HG02973 (cell line): ENCODE measurements at regions not wholly inside any gene's neighbourhood (a gene's known extent, or its start where the extent isn't known, plus 50 kb on each side); places are given as distances from the start of the nearest gene placed in this dataset.

Experiments used
- ATAC-seq: cut with Tn5 transposase; IDR thresholded peaks from one replicate; pipeline ENCODE4 v1.9.1; 2021; ENCODE audit warnings: moderate library complexity; ENCODE audit not compliant: unreplicated experiment

- ATAC-seq, result no peak
Observed at GRCh38 chr18:56038171-56039030, 450.4 kb upstream of the TCF4 start.

DNA sequence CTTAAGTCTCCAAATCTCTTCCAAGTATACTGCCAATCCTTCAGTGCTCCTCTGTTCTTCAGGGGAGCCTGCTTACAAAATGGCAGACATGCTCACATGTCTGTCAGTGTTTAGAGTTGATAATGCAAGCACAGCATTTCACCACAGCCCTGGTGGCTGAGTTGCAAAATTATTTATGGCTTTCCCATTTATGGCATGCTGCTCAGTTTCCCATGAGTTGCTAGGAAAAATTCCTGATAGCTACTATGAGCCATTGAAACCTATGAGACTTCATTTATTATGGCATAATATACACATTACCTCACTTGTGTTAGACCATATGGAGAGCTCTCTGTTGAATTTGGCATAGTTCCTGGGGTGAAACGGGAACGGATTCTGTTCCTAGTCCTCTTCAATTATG lies 448.7 kb upstream of the TCF4 start:
- ATAC-seq, result no peak

DNA sequence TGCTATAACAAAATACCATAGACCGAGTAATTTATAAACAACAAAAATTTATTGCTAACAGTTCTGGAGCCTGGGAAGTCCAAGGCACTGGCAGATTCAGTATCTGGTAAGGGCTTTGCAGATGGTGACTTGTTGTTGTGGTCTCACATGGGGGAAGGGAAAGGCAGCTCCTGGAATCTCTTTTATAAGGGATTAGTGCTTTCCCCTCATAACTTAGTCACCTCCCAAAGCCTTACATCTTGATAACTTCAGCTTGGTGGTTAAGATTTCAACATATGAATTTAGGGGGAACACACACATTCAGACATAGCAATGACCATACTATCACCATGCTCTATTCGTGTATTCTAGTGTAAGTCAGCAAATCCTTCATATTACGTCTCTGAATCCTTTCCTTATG lies 447.6 kb upstream of the TCF4 start:
- no peak for ATAC-seq

- ATAC-seq, result no peak
Observed at GRCh38 chr18:56034949-56035348, 447.0 kb upstream of the TCF4 start.

GRCh38 chr18:56030060-56030459 lies 442.1 kb upstream of the TCF4 start:
- no peak for ATAC-seq

GRCh38 chr18:56028514-56028913 lies 440.5 kb upstream of the TCF4 start:
- ATAC-seq, result no peak

GRCh38 chr18:56026509-56026908 lies 438.5 kb upstream of the TCF4 start:
- ATAC-seq, result no peak

DNA sequence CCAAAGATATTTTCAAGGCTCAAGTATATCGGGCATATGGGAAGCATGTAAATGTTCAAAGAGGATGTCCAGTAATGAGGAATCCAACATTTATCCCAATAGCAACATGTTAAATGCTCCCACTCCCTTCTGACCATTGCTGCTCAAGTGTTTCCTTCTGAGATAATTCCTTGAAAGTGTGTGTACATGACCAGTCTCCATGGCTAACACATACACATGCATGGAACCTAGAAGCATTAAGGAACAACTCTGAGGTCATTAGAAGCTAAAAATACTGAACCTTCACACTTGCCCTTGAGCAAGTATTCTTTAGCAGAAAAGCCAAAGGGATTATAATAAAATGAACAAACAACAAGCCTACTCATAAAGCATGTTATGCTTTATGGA lies 433.8 kb upstream of the TCF4 start:
- no peak for ATAC-seq

DNA sequence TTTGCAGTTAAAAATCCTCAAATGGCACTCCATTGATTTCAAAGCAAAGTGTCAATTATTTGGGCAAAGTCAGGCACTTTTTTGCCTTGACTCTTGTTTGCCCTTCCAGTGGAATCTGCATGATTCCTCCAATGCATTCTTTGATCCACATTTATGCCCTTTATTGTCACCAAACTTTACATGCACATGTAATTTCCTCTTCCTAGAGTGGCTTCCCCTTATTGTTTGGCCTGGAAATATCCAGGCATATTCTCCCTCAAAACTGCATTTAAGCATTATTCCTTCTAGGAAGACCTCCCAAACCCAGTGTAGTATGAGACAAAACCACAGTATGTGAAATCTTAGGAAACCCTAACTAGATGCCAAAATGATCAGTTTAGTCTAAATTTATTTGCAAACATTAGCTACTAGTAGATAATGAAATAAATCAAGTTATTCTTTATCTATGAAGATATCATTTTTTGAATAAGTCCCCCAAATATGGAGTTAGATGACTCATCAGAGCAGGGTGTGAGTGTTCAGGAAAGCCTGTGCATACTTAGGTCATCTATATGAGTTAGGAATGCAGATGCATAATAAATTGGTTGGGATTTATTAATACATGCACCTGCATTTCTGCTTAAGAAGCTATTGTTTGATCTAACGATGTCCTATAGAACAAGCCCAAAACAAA lies 433.3 kb upstream of the TCF4 start:
- ATAC-seq, result no peak

GRCh38 chr18:56019908-56020307 lies 431.9 kb upstream of the TCF4 start:
- ATAC-seq, result no peak

DNA sequence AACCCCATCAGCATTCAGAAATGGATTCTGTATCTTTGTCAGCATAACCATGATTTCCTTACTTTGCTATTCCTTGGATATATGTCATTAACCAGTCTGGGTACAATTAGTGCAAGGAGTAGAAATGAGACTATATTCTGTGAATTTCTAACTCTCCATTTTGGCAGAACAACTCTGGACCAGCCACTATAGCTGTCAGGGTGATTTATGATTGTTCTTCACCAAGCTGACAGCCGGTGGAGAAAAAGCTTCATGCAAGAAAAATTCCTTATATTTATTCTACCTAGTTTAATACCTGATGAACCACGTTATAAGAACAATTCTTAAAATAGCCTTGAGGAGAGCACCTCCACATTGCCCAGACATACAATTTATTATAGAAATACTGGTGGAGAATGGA lies 431.2 kb upstream of the TCF4 start:
- ATAC-seq, result no peak

DNA sequence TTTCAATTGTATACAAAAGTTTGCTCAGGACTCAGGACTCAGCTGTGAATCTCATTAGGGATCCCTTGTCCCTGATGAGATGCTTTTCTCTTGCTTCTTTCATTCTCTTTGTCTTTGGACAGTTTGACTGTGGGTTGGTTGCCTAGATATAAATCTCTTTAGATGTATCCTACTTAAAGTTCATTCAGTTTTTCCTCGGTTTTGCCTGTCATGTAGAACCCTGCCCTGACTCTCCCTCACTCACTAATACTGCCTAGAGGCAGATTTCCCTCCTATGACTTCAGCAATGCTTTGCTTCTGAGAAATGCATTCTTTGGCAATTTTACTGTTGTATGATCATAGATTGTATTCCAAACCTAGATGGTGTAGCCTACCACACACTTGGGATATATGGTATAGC lies 421.4 kb upstream of the TCF4 start:
- no peak for ATAC-seq

DNA sequence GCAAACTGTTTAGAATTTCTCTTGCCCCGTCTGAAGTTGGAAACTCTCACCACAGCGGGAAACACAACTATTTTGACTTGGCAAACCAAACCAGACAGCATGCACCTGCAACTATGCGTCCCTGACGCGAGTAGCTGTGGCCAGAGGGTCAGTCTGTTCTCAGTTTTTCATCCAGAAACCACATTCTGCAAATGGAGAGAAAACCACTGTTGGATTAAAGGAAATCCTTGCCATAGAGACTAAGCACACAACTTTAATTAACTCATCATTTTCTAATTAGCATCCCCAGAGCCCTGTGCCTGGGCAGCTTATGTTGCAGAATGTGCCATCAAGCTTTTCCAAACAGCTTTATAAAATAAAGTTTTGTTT lies 415.7 kb upstream of the TCF4 start:
- ATAC-seq, result no peak

DNA sequence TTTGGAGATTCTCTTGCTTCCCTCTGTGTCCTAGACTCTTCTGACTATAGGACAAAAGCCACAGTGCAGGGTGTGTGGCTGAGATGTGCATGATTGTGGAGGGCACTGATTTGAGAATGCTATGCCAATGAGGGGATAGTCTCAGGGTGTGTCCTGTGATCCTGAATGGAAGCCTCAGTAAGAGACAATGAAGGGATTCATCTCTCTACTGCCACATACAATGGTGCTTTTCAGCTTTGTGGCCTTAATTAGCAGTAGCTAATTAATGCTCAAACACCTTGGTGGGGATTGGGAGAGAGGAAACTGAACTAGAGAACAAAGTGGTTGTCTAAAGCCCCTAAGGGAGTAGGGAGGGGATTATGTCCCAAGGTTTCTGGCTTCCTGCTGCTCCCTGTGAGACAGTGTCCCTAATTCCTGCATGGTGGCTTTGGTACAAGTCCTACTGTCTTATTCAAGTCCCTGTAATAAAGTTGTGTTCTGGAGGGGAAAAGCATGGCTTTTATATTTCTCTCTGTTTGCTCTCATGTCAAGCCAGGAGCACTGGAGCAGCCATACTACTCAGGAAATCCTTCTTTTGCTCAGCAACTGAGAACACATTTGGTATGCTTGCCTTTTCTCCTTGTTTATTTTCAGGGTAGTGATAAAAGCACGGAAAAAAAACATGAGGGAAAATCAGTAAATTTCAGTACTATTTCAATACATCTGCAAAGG lies 415.2 kb upstream of the TCF4 start:
- no peak for ATAC-seq

DNA sequence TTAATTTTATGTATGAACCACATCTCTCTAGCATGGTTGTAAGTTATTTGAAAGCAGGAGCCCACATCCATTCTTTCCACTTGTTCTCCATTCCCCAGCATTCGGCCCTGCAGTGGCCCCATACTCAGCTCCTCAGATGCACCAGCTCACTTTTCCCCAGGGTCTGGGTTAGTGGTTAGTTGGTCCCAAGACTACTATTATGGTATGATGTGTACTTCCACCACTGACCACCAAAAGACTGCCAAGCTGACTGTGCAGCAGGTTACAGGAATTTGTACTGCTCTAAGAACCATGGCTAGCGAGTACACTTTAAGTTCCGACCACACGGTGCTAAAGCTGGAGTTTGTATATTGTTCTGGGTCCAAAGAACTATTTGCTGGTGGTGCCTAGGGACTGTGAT lies 413.6 kb upstream of the TCF4 start:
- no peak for ATAC-seq

GRCh38 chr18:56000041-56000440 lies 412.0 kb upstream of the TCF4 start:
- no peak for ATAC-seq

DNA sequence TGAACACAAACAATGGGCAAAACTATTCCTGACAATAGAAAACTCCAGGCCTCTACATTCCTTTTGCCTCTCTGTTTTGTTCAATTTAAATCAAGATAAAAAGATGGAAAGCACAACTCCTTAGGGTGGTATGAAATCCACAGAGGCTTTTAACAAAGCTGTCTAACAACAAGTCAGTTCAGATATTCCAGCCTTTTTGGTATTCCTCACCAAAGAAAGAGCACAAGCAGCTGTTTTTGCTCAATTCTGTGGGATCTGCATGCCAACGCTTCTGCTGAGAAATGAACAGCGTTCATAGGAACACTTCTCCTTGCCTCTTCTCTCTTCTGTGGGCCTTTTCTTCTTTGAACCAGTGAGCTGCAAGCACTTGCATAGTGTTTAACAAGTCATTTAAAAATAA lies 411.6 kb upstream of the TCF4 start:
- no peak for ATAC-seq

DNA sequence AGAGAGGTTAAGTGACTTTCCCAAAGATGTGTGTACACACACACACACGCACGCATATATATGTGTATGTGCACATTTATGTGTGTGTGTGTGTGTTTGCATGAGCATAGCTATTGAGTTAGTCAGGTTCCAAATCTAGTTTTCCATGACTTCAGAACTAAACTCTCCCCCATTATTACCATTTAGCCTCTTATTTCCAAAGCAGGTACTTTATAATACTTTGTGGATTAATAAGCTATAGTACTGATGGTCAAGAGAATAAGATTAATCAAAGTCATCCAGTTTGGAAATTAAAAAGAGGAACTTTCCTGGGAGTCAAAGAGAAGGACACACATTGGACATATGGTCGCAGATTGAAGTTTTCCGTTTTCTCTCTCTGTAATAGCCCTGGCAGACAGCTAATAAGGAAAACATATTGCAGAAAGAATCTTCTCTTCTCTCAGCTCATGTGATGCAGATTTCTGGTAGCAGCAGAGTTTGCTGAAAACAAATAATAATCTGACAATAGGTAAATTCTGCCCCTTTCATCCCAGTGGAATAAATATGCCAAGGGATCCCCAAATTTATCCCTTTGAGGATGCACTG lies 410.9 kb upstream of the TCF4 start:
- ATAC-seq, result no peak

DNA sequence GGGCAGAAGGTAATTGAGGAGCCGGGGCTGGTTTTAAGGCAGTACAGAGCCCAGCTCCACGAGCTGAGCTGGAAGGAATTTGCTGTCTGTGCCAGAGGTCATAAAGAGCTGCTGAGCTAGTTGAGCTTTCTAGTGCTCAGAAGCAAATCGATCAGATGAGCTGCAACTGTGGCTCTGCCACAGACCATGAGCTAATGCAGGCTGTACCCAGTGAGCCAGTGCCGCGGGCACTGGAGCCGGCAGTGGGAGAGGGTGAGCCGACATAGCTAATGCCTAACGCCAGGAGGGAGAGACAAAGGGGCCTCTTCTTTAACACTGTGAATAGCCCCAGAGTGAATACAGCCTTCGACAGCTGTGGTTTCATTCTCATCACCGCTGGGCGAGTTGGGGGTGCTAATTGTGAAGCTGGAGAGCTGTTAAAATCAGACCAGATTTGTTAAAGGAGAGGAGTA lies 410.1 kb upstream of the TCF4 start:
- ATAC-seq, result no peak

DNA sequence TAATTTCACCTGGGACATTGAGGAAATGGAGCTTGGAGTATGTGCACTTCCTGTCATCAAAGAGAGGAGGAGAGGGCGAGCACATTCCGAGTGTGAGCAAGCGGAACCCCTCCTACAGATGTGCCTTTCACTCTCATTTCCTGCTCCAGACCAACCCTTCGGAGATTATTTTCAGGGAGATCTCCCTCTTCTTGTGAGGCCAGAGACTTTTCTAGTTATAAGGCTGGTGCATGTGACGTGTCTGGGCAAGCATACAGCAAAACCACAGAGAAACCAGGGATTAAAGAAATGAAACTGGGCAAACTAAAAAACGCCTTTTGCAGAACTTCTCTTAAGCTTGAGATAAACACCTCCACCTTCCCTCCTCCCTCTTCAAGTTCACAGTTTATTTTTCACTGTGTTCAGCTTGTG lies 409.2 kb upstream of the TCF4 start:
- no peak for ATAC-seq

DNA sequence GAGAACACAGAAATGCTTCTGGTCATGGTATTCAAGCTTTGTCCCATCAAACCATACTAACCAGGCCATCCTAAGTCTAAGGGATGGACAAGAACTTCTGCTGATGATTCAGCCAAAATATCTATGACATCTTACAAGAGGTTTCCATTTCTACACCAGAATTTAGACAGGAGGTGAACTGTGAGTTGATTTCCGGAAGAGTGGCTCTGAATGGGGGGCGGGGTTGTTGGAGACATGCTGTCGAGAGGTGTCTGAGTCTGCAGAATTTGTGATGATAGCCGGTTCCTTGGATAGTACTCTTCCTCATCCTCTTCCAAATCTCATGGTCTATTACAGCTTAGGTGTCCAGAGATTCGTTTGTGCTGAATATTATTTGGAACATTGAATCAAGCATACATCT lies 408.7 kb upstream of the TCF4 start:
- ATAC-seq, result no peak

DNA sequence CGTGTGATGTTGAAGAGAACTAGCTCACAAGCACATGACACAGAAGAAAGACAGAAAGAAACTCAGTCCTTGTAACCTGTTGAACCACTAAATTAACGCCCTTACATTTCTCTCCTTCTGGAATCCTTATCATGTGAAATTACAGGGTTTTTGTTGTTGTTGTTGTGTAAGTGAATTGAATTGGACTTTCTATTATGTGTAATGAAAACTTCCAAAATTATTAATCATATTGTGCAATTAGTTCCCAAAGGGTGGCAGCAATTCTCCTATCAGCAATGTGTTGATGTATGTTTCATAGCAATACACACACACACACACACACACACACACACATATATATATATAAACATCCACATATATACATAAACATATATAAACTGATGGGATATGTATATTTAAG lies 402.2 kb upstream of the TCF4 start:
- no peak for ATAC-seq
